Endothelial cell of umbilical vein (primary cell): ENCODE measurements at regions not wholly inside any gene's neighbourhood (a gene's known extent, or its start where the extent isn't known, plus 50 kb on each side); places are given as distances from the start of the nearest gene placed in this dataset.

Experiments used
- BruUV-seq: library from RNA; stranded (reverse); fragments of 400-500 nt; replicated peaks from 2 replicates; lab custom pipeline; 2021; lab: Mats Ljungman, UMichigan
- CTCF ChIA-PET: fragments of 300-600, 350-600 bp; sonication (Branson Sonifier 250); formaldehyde crosslinking; loops from one replicate; lab custom pipeline; 2021; ENCODE audit warnings: antibody characterized with exemption, inconsistent platforms; lab: Charles Lee
- POLR2A ChIA-PET: fragments of 300-600, 350-600 bp; sonication (Branson Sonifier 250); formaldehyde crosslinking; loops from one replicate; lab custom pipeline; 2021; ENCODE audit warnings: antibody characterized with exemption, inconsistent platforms; lab: Charles Lee
- DNase-seq: peaks from one replicate; pipeline ENCODE4 v3.0.0-alpha.2; 2011; ENCODE audit warnings: low read depth, low spot score
- FAIRE-seq: peaks from 2 replicates; lab custom pipeline; 2011; peaks lifted over from hg19 to GRCh38; lab: Jason Lieb, UNC
- H2AFZ ChIP-seq: 2 replicates; pipeline ENCODE4 v1.6.0; 2012; ENCODE audit warnings: low read depth, low read length, control low read depth, inconsistent platforms
- H3K27ac ChIP-seq: 2 replicates; pipeline ENCODE4 v1.5.1; 2011; ENCODE audit warnings: low read depth, mild to moderate bottlenecking, control low read depth, low read length, moderate library complexity; ENCODE audit not compliant: insufficient read depth
- H3K27me3 ChIP-seq, 2 experiments: 2 replicates each; pipeline versions ENCODE4 v1.6.0 to v1.6.1; 2011; ENCODE audit warnings: low read length in 2 of 2, mixed read lengths in 1 of 2; ENCODE audit not compliant: control insufficient read depth in 2 of 2, insufficient read depth in 2 of 2
- H3K36me3 ChIP-seq, 2 experiments: 2 replicates in 1 of 2; 3 replicates in 1 of 2; pipeline ENCODE4 v1.5.1; 2011; ENCODE audit warnings: low read length in 2 of 2, mild to moderate bottlenecking in 1 of 2, moderate library complexity in 1 of 2; ENCODE audit not compliant: control insufficient read depth in 2 of 2, insufficient read depth in 2 of 2; ENCODE audit errors: extremely low read depth in 1 of 2
- H3K4me1 ChIP-seq: 3 replicates; pipeline ENCODE4 v1.5.1; 2011; ENCODE audit warnings: mild to moderate bottlenecking, low read length; ENCODE audit not compliant: control insufficient read depth, insufficient read depth; ENCODE audit errors: extremely low read depth
- H3K4me2 ChIP-seq: 2 replicates; pipeline ENCODE4 v1.6.1; 2011; ENCODE audit warnings: low read length, control low read depth, mixed read lengths; ENCODE audit not compliant: insufficient read depth
- H3K4me3 ChIP-seq, 3 experiments: fragments of 200-600 bp in 1 of 3; sonication (generic), shearing (Covaris generic) in 1 of 3; replicated peaks in 1 of 3; 2 replicates each; pipeline ENCODE4 v1.5.1; 2011 to 2016; ENCODE audit warnings: control low read depth in 3 of 3, low read length in 3 of 3, mild to moderate bottlenecking in 2 of 3, inconsistent platforms in 1 of 3, low read depth in 1 of 3, moderate library complexity in 1 of 3; ENCODE audit not compliant: insufficient read depth in 1 of 3
- H3K79me2 ChIP-seq: 2 replicates; pipeline ENCODE4 v1.6.0; 2012; ENCODE audit warnings: low read length, inconsistent platforms; ENCODE audit not compliant: control insufficient read depth, insufficient read depth
- H3K9ac ChIP-seq: replicated peaks from 2 replicates; pipeline ENCODE3; 2011; ENCODE audit warnings: low read length, control low read depth; ENCODE audit not compliant: insufficient read depth; ENCODE audit errors: extremely low read depth
- H3K9me1 ChIP-seq: replicated peaks from 3 replicates; pipeline ENCODE4 v1.6.0; 2011; ENCODE audit warnings: mild to moderate bottlenecking, low read length; ENCODE audit not compliant: control insufficient read depth, insufficient read depth; ENCODE audit errors: extremely low read depth
- H3K9me3 ChIP-seq: replicated peaks from 2 replicates; pipeline ENCODE4 v1.5.1; 2012; ENCODE audit warnings: low read length, inconsistent platforms; ENCODE audit not compliant: control insufficient read depth, insufficient read depth
- H4K20me1 ChIP-seq: replicated peaks from 2 replicates; pipeline ENCODE3; 2011; ENCODE audit warnings: mild to moderate bottlenecking, low read length; ENCODE audit not compliant: control insufficient read depth, insufficient read depth; ENCODE audit errors: extremely low read depth
- EZH2 ChIP-seq: IDR thresholded peaks from 2 replicates; pipeline ENCODE4 v1.6.1; 2012; ENCODE audit warnings: borderline replicate concordance, low read depth, mild to moderate bottlenecking, moderate library complexity, low read length, inconsistent platforms; ENCODE audit not compliant: severe bottlenecking
- FOS ChIP-seq: IDR thresholded peaks from 2 replicates; pipeline ENCODE4 v1.6.1; 2011; ENCODE audit warnings: mild to moderate bottlenecking, low read length, moderate library complexity, borderline replicate concordance; ENCODE audit not compliant: insufficient read depth
- GATA2 ChIP-seq: IDR thresholded peaks from 2 replicates; pipeline ENCODE4 v1.7.0; 2011; ENCODE audit warnings: low read depth, mild to moderate bottlenecking, moderate library complexity, mixed read lengths, low read length; ENCODE audit not compliant: insufficient read length, insufficient read depth
- JUN ChIP-seq: IDR thresholded peaks from 2 replicates; pipeline ENCODE4 v1.6.1; 2011; ENCODE audit warnings: borderline replicate concordance, low read depth; ENCODE audit not compliant: insufficient read length, insufficient read depth
- MYC ChIP-seq: IDR thresholded peaks from one replicate; pipeline ENCODE4 v1.6.1; 2011; ENCODE audit warnings: mild to moderate bottlenecking, low read depth, low read length
- POLR2A ChIP-seq: IDR thresholded peaks from 2 replicates; pipeline ENCODE4 v1.6.1; 2012; ENCODE audit warnings: low read depth, mild to moderate bottlenecking, control low read depth, low read length
- POLR2AphosphoS5 ChIP-seq: IDR thresholded peaks from 2 replicates; pipeline ENCODE4 v1.6.1; 2012; ENCODE audit warnings: low read depth, mild to moderate bottlenecking, control low read depth, low read length, moderate library complexity; ENCODE audit not compliant: insufficient read depth
- dilution Hi-C: fragments of 300-500 bp; cut with MboI; formaldehyde crosslinking; loops from one replicate; pipeline ENCODE4 v1.15.0; 2019; ENCODE audit warnings: low sequenced_read_pairs; ENCODE audit not compliant: extremely low pct_ligation_motif_present
- intact Hi-C: fragments of 100-400 bp; cut with micrococcal nuclease; formaldehyde crosslinking; loops from one replicate; pipeline ENCODE4 v1.10.0; 2022
- TF ChIP-seq, protein P1 (sequence below): IDR thresholded peaks from 2 replicates; pipeline ENCODE4 v1.6.1; 2011; ENCODE audit not compliant: insufficient read depth, insufficient read length
- TF ChIP-seq, protein P2 (sequence below), 2 donors: IDR thresholded peaks; 1 replicate in 1 of 2; 2 replicates in 1 of 2; pipeline ENCODE4 v1.5.1; 2011; ENCODE audit warnings: low read length in 2 of 2, mild to moderate bottlenecking in 2 of 2, moderate library complexity in 2 of 2, control low read depth in 1 of 2, inconsistent platforms in 1 of 2, low read depth in 1 of 2; ENCODE audit not compliant: insufficient read depth in 1 of 2; ENCODE audit errors: extremely low read depth in 1 of 2

DNA sequence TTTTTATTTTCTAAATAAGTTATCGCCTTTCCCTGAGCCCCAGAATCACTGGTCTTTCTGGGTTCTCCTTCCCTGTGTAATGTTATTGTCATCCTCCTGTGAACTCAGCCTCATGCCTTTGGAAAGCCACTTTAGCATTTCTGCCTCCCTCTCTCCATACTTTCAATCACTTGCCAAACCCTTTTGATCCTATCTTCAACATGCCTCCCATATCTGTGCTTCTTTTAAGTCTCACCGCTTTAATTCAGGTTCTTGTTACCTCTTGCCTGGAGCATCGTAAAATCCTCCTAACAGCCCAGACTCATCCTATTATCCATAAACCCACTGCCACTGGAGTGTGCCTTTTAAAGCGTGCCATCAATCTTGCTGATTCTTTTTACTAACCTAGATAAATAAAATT lies 321.8 kb downstream of the BMP4 start:
- Histone ChIP-seq H3K27me3 (peaks cover 9 to 22% of the 10 kb centered on the region in 2 experiments), H3K9me3 (no peaks in the 10 kb centered on the region), H3K4me2 (no peak overlapping the region), H3K4me1 (no peaks in the 10 kb centered on the region), H3K79me2 (no peaks in the 10 kb centered on the region), H3K9ac (no peak overlapping the region), H2AFZ (no peak overlapping the region), H3K27ac (no peak overlapping the region), H3K4me3 (no peak overlapping the region), H4K20me1 (no peaks in the 10 kb centered on the region), H3K36me3 (no peaks in the 10 kb centered on the region), H3K9me1 (no peaks in the 10 kb centered on the region)
- intact Hi-C loops, result no loop called here
- CTCF ChIA-PET, result no interaction called here
- dilution Hi-C loops, result no loop called here
- TF ChIP-seq EZH2 (no peak), MYC (no peak), GATA2 (no peak), POLR2AphosphoS5 (no peak), FOS (no peak)
- TF ChIP-seq, protein P1, sequence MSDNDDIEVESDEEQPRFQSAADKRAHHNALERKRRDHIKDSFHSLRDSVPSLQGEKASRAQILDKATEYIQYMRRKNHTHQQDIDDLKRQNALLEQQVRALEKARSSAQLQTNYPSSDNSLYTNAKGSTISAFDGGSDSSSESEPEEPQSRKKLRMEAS, result no peak
- BruUV-seq, result no TSS peak
- DNase-seq, result no peak
- FAIRE-seq, result no peak
- POLR2A ChIA-PET, result no interaction called here

DNA sequence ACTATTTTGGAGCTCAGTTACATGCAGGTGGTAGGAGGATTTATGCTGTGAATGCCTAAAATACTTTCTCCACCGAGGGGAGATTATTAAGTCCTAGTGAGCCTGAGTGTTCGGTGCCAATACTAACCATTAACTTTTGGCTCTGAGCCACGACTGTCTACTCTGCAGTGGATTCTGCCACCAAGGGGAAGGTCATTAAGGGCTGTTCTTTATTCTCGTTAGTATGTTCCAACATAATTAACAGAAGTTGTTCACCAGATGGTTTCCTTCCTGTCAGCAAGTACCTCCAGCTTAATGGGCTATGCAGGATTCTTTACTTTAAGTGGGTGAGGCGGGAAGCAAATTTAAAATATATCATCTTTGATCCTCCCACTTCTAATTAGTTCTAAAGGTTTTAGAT lies 326.3 kb downstream of the BMP4 start:
- CTCF ChIA-PET, result interaction anchor here (2.4 kb wide), 1 partner anchor 11 kb away, joined by 8 read pairs; no protein-coding TSS in a partner anchor
- DNase-seq (peak; percentile 49), FAIRE-seq (no peak)

More for the DNA sequence above, 326.3 kb downstream of the BMP4 start:
- no peaks in the 10 kb centered on the region for H3K79me2 ChIP-seq
- H2AFZ ChIP-seq, result no peak overlapping the region
- intact Hi-C loops (no loop called here), dilution Hi-C loops (no loop called here)
- H3K4me3 ChIP-seq, result no peak overlapping the region
- H4K20me1 ChIP-seq, result no peaks in the 10 kb centered on the region
- no peaks in the 10 kb centered on the region for H3K9me3 ChIP-seq
- no peaks in the 10 kb centered on the region for H3K9me1 ChIP-seq
- peaks cover 0 to 13% of the 10 kb centered on the region in 2 experiments for H3K27me3 ChIP-seq
- no TSS peak for BruUV-seq
- H3K4me1 ChIP-seq, result no peaks in the 10 kb centered on the region
- H3K36me3 ChIP-seq, result no peaks in the 10 kb centered on the region
- POLR2A ChIA-PET, result interaction anchor here (0.5 kb wide), 1 partner anchor 769 kb away, joined by 6 read pairs; no protein-coding TSS in a partner anchor
- H3K9ac ChIP-seq, result no peak overlapping the region
- TF ChIP-seq JUN (no peak), POLR2AphosphoS5 (no peak), GATA2 (no peak), FOS (no peak), POLR2A (no peak), EZH2 (no peak), MYC (no peak)
- TF ChIP-seq, protein P1, result no peak
- TF ChIP-seq, protein P2, sequence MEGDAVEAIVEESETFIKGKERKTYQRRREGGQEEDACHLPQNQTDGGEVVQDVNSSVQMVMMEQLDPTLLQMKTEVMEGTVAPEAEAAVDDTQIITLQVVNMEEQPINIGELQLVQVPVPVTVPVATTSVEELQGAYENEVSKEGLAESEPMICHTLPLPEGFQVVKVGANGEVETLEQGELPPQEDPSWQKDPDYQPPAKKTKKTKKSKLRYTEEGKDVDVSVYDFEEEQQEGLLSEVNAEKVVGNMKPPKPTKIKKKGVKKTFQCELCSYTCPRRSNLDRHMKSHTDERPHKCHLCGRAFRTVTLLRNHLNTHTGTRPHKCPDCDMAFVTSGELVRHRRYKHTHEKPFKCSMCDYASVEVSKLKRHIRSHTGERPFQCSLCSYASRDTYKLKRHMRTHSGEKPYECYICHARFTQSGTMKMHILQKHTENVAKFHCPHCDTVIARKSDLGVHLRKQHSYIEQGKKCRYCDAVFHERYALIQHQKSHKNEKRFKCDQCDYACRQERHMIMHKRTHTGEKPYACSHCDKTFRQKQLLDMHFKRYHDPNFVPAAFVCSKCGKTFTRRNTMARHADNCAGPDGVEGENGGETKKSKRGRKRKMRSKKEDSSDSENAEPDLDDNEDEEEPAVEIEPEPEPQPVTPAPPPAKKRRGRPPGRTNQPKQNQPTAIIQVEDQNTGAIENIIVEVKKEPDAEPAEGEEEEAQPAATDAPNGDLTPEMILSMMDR (IDR thresholded peaks at IDR 0.05; ENCODE audit: extremely low read depth in 1 of 2, insufficient read depth in 1 of 2, low read depth in 1 of 2, low read length in 2 of 2), result no peak
- no peak overlapping the region for H3K4me2 ChIP-seq
- H3K27ac ChIP-seq, result no peak overlapping the region
